H1 (cell line): ENCODE measurements at regions not wholly inside any gene's neighbourhood (a gene's known extent, or its start where the extent isn't known, plus 50 kb on each side); places are given as distances from the start of the nearest gene placed in this dataset.

Experiments used
- EZH2 ChIP-seq: fragments of 200-600 bp; sonication (generic); IDR thresholded peaks from 2 replicates; pipeline ENCODE4 v1.7.1; 2012; ENCODE audit warnings: low read depth, mild to moderate bottlenecking, moderate library complexity, low read length, inconsistent platforms; ENCODE audit not compliant: severe bottlenecking
- HDAC2 ChIP-seq, 2 experiments: fragments of 300-600 bp in 1 of 2; sonication (generic) in 1 of 2; IDR thresholded peaks; 2 replicates each; pipeline ENCODE4 v1.6.1; 2011 to 2012; ENCODE audit warnings: low read depth in 2 of 2, low read length in 2 of 2, mild to moderate bottlenecking in 2 of 2, moderate library complexity in 2 of 2, borderline replicate concordance in 1 of 2, inconsistent platforms in 1 of 2
- JUN ChIP-seq: IDR thresholded peaks from 2 replicates; pipeline ENCODE4 v1.6.1; 2011; ENCODE audit warnings: low read depth, mild to moderate bottlenecking, improper control_type of control experiment, low read length
- JUND ChIP-seq: IDR thresholded peaks from 2 replicates; pipeline ENCODE4 v1.6.1; 2011; ENCODE audit warnings: mild to moderate bottlenecking, improper control_type of control experiment, low read length
- POLR2AphosphoS5 ChIP-seq: IDR thresholded peaks from 2 replicates; pipeline ENCODE4 v1.6.1; 2011; ENCODE audit warnings: low read depth, low read length
- RBBP5 ChIP-seq: IDR thresholded peaks from 2 replicates; pipeline ENCODE4 v1.7.1; 2012; ENCODE audit warnings: low read depth, mild to moderate bottlenecking, inconsistent platforms, low read length, moderate library complexity, borderline replicate concordance
- TF ChIP-seq, protein P1 (sequence below): fragments of 300-600 bp; sonication (generic); IDR thresholded peaks from 2 replicates; pipeline ENCODE4 v1.7.1; 2012; ENCODE audit warnings: low read length, moderate library complexity, mild to moderate bottlenecking, inconsistent platforms; ENCODE audit not compliant: insufficient replicate concordance

- TF ChIP-seq, protein P1, sequence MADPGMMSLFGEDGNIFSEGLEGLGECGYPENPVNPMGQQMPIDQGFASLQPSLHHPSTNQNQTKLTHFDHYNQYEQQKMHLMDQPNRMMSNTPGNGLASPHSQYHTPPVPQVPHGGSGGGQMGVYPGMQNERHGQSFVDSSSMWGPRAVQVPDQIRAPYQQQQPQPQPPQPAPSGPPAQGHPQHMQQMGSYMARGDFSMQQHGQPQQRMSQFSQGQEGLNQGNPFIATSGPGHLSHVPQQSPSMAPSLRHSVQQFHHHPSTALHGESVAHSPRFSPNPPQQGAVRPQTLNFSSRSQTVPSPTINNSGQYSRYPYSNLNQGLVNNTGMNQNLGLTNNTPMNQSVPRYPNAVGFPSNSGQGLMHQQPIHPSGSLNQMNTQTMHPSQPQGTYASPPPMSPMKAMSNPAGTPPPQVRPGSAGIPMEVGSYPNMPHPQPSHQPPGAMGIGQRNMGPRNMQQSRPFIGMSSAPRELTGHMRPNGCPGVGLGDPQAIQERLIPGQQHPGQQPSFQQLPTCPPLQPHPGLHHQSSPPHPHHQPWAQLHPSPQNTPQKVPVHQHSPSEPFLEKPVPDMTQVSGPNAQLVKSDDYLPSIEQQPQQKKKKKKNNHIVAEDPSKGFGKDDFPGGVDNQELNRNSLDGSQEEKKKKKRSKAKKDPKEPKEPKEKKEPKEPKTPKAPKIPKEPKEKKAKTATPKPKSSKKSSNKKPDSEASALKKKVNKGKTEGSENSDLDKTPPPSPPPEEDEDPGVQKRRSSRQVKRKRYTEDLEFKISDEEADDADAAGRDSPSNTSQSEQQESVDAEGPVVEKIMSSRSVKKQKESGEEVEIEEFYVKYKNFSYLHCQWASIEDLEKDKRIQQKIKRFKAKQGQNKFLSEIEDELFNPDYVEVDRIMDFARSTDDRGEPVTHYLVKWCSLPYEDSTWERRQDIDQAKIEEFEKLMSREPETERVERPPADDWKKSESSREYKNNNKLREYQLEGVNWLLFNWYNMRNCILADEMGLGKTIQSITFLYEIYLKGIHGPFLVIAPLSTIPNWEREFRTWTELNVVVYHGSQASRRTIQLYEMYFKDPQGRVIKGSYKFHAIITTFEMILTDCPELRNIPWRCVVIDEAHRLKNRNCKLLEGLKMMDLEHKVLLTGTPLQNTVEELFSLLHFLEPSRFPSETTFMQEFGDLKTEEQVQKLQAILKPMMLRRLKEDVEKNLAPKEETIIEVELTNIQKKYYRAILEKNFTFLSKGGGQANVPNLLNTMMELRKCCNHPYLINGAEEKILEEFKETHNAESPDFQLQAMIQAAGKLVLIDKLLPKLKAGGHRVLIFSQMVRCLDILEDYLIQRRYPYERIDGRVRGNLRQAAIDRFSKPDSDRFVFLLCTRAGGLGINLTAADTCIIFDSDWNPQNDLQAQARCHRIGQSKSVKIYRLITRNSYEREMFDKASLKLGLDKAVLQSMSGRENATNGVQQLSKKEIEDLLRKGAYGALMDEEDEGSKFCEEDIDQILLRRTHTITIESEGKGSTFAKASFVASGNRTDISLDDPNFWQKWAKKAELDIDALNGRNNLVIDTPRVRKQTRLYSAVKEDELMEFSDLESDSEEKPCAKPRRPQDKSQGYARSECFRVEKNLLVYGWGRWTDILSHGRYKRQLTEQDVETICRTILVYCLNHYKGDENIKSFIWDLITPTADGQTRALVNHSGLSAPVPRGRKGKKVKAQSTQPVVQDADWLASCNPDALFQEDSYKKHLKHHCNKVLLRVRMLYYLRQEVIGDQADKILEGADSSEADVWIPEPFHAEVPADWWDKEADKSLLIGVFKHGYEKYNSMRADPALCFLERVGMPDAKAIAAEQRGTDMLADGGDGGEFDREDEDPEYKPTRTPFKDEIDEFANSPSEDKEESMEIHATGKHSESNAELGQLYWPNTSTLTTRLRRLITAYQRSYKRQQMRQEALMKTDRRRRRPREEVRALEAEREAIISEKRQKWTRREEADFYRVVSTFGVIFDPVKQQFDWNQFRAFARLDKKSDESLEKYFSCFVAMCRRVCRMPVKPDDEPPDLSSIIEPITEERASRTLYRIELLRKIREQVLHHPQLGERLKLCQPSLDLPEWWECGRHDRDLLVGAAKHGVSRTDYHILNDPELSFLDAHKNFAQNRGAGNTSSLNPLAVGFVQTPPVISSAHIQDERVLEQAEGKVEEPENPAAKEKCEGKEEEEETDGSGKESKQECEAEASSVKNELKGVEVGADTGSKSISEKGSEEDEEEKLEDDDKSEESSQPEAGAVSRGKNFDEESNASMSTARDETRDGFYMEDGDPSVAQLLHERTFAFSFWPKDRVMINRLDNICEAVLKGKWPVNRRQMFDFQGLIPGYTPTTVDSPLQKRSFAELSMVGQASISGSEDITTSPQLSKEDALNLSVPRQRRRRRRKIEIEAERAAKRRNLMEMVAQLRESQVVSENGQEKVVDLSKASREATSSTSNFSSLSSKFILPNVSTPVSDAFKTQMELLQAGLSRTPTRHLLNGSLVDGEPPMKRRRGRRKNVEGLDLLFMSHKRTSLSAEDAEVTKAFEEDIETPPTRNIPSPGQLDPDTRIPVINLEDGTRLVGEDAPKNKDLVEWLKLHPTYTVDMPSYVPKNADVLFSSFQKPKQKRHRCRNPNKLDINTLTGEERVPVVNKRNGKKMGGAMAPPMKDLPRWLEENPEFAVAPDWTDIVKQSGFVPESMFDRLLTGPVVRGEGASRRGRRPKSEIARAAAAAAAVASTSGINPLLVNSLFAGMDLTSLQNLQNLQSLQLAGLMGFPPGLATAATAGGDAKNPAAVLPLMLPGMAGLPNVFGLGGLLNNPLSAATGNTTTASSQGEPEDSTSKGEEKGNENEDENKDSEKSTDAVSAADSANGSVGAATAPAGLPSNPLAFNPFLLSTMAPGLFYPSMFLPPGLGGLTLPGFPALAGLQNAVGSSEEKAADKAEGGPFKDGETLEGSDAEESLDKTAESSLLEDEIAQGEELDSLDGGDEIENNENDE = no peak
- no peak for TF ChIP-seq POLR2AphosphoS5
- no peak for TF ChIP-seq JUN
- TF ChIP-seq RBBP5 = no peak
- TF ChIP-seq HDAC2 (IDR thresholded peaks at IDR 0.05; ENCODE audit: borderline replicate concordance in 1 of 2, low read depth in 2 of 2, low read length in 2 of 2) = no peak
- no peak for TF ChIP-seq JUND
- no peak for TF ChIP-seq EZH2
These were observed 1910.0 kb upstream of the AGA start (continued) for GRCh38 chr4:179352221-179352620.
